ENCODE measurements at regions not wholly inside any gene's neighbourhood (a gene's known extent, or its start where the extent isn't known, plus 50 kb on each side); places are given as distances from the start of the nearest gene placed in this dataset.

- TF ChIP-seq CTCF (IDR thresholded peaks at IDR 0.05; ENCODE audit: insufficient read depth, low read length, missing control alignments), result no peak
- no peak for DNase-seq (ENCODE audit: low read depth, low spot score)
- POLR2A ChIA-PET, result interaction anchor here (0.6 kb wide), 1 partner anchor 83 kb away, joined by 4 read pairs; no protein-coding TSS in a partner anchor
- H3K4me3 ChIP-seq (ENCODE audit: low read depth, low read length), result no peak overlapping the region
- CTCF ChIA-PET, result interaction anchor here (0.6 kb wide), 1 partner anchor 742 kb away, joined by 3 read pairs; no protein-coding TSS in a partner anchor
These were observed 81.7 kb downstream of the KLF12 start for GRCh38 chr13:74052402-74052928.

GRCh38 chr13:74048756-74049155, 85.4 kb downstream of the KLF12 start:
- DNase-seq (ENCODE audit: low read depth, low spot score), result no peak
- ChIA-PET CTCF (no interaction called here), POLR2A (no interaction called here)
- no peak overlapping the region for H3K4me3 ChIP-seq (ENCODE audit: low read depth, low read length)
- TF ChIP-seq CTCF (IDR thresholded peaks at IDR 0.05; ENCODE audit: insufficient read depth, low read length, missing control alignments), result no peak

- DNase-seq (ENCODE audit: low read depth, low spot score), result no peak
- CTCF ChIA-PET, result no interaction called here
- POLR2A ChIA-PET, result interaction anchor here (0.7 kb wide), 1 partner anchor 225 kb away, joined by 3 read pairs; no protein-coding TSS in a partner anchor
- H3K4me3 ChIP-seq (ENCODE audit: low read depth, low read length), result no peak overlapping the region
- no peak for TF ChIP-seq CTCF (IDR thresholded peaks at IDR 0.05; ENCODE audit: insufficient read depth, low read length, missing control alignments)
These were observed 86.1 kb downstream of the KLF12 start for GRCh38 chr13:74047931-74048600.

- ChIA-PET CTCF (interaction anchor here (0.6 kb wide), 1 partner anchor 34 kb away, joined by 3 read pairs; no protein-coding TSS in a partner anchor), POLR2A (no interaction called here)
- DNase-seq (ENCODE audit: low read depth, low spot score), result no peak
- TF ChIP-seq CTCF (IDR thresholded peaks at IDR 0.05; ENCODE audit: insufficient read depth, low read length, missing control alignments), result no peak
- no peak overlapping the region for H3K4me3 ChIP-seq (ENCODE audit: low read depth, low read length)
These were observed 87.8 kb downstream of the KLF12 start for GRCh38 chr13:74046431-74046830.

- no peak for DNase-seq (ENCODE audit: low read depth, low spot score)
- no peak overlapping the region for H3K4me3 ChIP-seq (ENCODE audit: low read depth, low read length)
- ChIA-PET CTCF (no interaction called here), POLR2A (no interaction called here)
- TF ChIP-seq CTCF (IDR thresholded peaks at IDR 0.05; ENCODE audit: insufficient read depth, low read length, missing control alignments), result no peak
These were observed 88.6 kb downstream of the KLF12 start for GRCh38 chr13:74045583-74045982.

GRCh38 chr13:74043237-74043636, 91.0 kb downstream of the KLF12 start:
- TF ChIP-seq CTCF (IDR thresholded peaks at IDR 0.05; ENCODE audit: insufficient read depth, low read length, missing control alignments), result no peak
- CTCF ChIA-PET, result interaction anchor here (0.8 kb wide), 1 partner anchor 1176 kb away, joined by 4 read pairs; no protein-coding TSS in a partner anchor
- DNase-seq (ENCODE audit: low read depth, low spot score), result no peak
- H3K4me3 ChIP-seq (ENCODE audit: low read depth, low read length), result no peak overlapping the region
- POLR2A ChIA-PET, result no interaction called here
